ENCODE measurements at regions not wholly inside any gene's neighbourhood (a gene's known extent, or its start where the extent isn't known, plus 50 kb on each side); places are given as distances from the start of the nearest gene placed in this dataset.

DNA sequence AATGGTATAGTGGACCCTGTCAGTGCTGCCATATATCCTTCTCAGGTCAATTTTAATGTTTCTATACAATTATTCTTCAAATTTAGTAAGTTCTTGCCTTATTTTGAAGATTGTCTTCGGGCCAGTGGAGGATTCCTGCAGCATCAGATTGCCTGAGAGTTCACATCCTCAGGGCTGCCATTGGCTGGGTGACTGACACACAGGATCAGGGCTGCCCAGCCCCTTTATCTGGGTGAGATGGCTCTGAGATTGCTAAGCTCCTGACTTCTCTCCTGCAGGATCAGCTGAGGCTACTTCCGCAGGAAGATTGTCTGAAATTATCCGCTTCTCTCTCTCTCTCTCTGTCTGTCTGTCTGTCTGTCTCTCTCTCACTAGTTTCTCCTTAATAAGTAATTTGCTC is 567.4 kb downstream of the TSN start (continued):
- TF ChIP-seq ZNF224 (CRISPR knock-in tag; IDR thresholded peaks at IDR 0.05) (no peak), ELF2 (CRISPR knock-in tag; IDR thresholded peaks at IDR 0.05) (no peak), MAFG (tag; conservative IDR thresholded peaks at IDR 0.05) (no peak), MAZ (CRISPR knock-in tag; conservative IDR thresholded peaks at IDR 0.05 in 1 of 2, IDR thresholded peaks at IDR 0.05 in 1 of 2) (no peak), ZNF76 (CRISPR knock-in tag; IDR thresholded peaks at IDR 0.05; ENCODE audit: borderline replicate concordance) (no peak), ZNF175 (CRISPR knock-in tag; IDR thresholded peaks at IDR 0.05; ENCODE audit: low read depth) (no peak), GTF2E2 (tag; IDR thresholded peaks at IDR 0.05) (no peak), NFE2L1 (tag; IDR thresholded peaks at IDR 0.05; ENCODE audit: borderline replicate concordance, low read depth) (no peak), BRCA1 (IDR thresholded peaks at IDR 0.05) (no peak), BRCA1 (CRISPR knock-in tag; IDR thresholded peaks at IDR 0.05) (no peak), BRD9 (IDR thresholded peaks at IDR 0.05; ENCODE audit: low read depth, partially characterized antibody) (no peak), TRIM24 (IDR thresholded peaks at IDR 0.05) (no peak)
- TF ChIP-seq, protein P1, sequence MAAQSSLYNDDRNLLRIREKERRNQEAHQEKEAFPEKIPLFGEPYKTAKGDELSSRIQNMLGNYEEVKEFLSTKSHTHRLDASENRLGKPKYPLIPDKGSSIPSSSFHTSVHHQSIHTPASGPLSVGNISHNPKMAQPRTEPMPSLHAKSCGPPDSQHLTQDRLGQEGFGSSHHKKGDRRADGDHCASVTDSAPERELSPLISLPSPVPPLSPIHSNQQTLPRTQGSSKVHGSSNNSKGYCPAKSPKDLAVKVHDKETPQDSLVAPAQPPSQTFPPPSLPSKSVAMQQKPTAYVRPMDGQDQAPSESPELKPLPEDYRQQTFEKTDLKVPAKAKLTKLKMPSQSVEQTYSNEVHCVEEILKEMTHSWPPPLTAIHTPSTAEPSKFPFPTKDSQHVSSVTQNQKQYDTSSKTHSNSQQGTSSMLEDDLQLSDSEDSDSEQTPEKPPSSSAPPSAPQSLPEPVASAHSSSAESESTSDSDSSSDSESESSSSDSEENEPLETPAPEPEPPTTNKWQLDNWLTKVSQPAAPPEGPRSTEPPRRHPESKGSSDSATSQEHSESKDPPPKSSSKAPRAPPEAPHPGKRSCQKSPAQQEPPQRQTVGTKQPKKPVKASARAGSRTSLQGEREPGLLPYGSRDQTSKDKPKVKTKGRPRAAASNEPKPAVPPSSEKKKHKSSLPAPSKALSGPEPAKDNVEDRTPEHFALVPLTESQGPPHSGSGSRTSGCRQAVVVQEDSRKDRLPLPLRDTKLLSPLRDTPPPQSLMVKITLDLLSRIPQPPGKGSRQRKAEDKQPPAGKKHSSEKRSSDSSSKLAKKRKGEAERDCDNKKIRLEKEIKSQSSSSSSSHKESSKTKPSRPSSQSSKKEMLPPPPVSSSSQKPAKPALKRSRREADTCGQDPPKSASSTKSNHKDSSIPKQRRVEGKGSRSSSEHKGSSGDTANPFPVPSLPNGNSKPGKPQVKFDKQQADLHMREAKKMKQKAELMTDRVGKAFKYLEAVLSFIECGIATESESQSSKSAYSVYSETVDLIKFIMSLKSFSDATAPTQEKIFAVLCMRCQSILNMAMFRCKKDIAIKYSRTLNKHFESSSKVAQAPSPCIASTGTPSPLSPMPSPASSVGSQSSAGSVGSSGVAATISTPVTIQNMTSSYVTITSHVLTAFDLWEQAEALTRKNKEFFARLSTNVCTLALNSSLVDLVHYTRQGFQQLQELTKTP (IDR thresholded peaks at IDR 0.05; ENCODE audit: low read depth in 1 of 2, partially characterized antibody in 2 of 2) = no peak
